GM19239 (cell line): ENCODE measurements at regions not wholly inside any gene's neighbourhood (a gene's known extent, or its start where the extent isn't known, plus 50 kb on each side); places are given as distances from the start of the nearest gene placed in this dataset.

Source experiments
- DNase-seq: peaks from one replicate; pipeline ENCODE4 v3.0.0; 2011; ENCODE audit warnings: low spot score; ENCODE audit not compliant: insufficient read length
- FAIRE-seq: peaks from 2 replicates; lab custom pipeline; 2011; peaks lifted over from hg19 to GRCh38; lab: Jason Lieb, UNC

DNA sequence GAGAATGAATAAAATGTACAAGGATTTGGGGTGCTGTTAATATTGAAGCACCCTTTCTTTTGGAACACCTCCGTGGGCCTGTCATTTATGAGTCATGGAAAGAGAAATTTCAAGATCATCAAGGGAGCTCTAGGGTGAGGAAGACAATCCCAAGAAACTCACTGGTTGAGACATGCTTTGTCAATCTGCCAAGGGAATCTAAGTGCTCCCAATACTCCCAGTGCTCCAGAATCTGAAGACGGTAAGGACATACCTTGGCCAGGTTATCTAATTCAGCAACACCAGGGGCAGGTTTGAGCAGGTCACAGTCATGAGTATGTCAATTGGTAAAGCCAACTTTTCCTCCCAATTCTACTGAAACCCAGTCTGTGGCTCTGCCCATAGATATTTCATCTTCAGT, 556.4 kb upstream of the CPEB2 start:
- no peak for FAIRE-seq
- DNase-seq, result no peak

GRCh38 chr4:14446311-14446710, 556.0 kb upstream of the CPEB2 start:
- FAIRE-seq, result no peak

DNA sequence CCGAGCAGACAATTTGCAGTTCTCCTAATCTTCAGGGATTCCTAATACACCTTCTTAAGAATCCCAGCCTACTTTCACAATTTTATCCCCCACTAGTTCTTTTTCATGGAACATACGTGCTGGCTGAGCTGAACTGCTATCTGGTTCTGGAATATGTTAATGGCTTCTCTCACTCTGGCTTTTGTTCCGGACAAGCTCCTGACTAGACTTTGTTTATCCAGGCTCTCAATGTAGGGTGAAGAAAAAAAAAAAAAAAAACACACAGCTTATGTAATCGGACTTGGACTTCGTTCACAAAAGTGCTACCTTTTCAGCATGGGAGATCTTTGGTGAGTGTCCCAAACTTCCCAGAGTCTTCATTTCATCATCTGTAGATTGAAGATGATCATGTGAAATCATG, 555.4 kb upstream of the CPEB2 start:
- FAIRE-seq (no peak), DNase-seq (no peak)

More at GRCh38 chr4:14446311-14446710, 556.0 kb upstream of the CPEB2 start:
- no peak for DNase-seq

- no peak for DNase-seq
These were observed 553.0 kb upstream of the CPEB2 start for GRCh38 chr4:14449308-14449707.

DNA sequence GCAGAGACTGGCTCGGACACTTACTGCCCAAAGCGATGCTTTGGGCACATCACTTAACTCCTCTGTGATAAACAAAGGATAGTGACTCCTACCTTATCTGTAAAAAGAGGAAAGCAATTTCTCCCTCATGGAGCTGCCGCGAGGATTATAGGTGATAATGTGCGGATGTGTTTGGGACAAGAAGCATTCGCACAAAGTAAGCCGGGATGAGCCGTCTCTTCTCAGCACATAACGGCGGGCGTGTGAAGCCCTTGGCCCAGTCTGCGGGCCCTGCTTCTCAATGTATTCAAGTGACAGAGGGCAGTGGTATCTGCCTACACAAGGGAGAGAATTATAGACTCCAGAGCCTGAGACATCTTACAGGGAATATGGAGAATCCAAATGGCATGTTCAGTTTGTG, 550.3 kb upstream of the CPEB2 start:
- no peak for DNase-seq
- FAIRE-seq, result no peak

More at GRCh38 chr4:14449308-14449707, 553.0 kb upstream of the CPEB2 start:
- no peak for FAIRE-seq

GRCh38 chr4:14452764-14453163, 549.5 kb upstream of the CPEB2 start:
- FAIRE-seq, result no peak
- no peak for DNase-seq

DNA sequence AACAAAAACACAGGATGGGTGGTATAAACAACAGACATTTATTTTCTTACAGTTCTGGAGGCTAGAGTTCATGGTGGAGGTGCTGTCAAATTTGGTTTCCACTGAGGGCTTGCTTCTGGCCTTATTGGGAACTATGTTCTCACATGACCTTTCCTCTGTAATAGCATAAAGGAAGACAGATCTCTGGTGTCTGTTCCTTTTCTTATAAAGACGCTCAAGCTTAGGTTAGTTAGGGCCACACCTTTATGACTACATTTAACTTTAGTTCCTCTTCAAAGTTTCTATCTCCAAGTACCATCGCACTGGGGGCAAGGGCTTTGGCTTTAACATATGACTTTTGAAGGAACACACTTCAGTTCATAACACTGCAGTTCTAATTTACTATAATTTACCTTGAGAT, 543.8 kb upstream of the CPEB2 start:
- DNase-seq, result no peak
- no peak for FAIRE-seq

DNA sequence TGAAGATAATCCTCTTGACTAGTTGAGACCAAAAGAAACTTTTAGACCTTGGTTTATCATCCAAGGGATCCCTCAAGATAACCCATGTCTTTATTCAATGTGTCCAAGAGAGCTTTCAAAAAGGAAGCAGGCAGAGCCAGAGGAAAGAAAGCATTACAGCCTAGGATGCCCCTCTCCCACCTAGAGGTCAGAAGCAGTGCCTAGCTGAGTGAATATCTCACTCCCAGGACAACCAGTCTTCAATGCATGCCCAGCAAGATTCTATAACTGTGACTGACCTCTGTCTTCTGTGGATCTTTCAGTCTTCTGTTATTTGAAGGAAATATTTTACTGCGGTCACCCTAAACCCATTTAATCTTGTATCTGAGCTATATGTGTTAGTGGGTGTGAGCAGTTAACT, 537.2 kb upstream of the CPEB2 start:
- FAIRE-seq (no peak), DNase-seq (no peak)

DNA sequence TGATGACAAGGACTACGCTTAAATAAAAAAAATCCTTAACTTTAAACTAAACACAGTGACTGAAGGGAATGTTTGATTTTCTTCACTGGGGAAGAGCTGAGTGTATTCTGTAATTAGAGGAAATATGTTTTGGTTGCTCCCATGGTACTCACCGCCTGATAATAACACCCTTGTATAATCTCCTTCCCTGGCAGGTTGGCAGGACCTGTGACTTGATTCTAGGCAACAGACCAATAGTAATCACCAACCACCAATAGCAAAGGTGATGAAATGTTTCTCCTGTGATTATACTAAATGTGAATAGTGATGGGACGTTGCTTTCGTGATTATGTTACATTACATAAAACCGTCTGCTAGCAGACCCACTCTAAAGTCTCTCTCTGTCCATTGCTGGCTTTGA, 536.8 kb upstream of the CPEB2 start:
- FAIRE-seq, result no peak
- no peak for DNase-seq

GRCh38 chr4:14478504-14478903, 523.8 kb upstream of the CPEB2 start:
- FAIRE-seq (no peak), DNase-seq (no peak)

DNA sequence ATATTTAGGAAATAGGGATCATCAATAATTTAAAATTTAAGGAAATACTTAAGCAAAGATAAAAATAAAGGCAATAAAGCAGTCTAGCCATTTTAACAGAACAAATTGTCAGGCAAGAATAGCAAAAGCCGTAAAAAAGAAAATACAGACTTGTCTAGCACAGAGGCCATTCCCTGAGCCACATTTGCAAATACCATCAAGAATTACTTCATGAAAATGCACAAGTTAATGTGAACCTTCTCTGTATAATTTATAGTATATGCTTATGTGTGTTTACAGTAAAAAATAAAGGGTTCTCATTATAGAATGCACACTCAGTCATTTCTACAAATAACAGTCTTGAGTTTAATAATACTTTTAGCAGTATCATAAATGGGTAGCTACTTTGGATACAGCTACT, 505.9 kb upstream of the CPEB2 start:
- DNase-seq (no peak), FAIRE-seq (no peak)

GRCh38 chr4:14496969-14497368, 505.3 kb upstream of the CPEB2 start:
- FAIRE-seq, result no peak

GRCh38 chr4:14504162-14504561, 498.1 kb upstream of the CPEB2 start:
- no peak for FAIRE-seq
- DNase-seq, result no peak

More at GRCh38 chr4:14496969-14497368, 505.3 kb upstream of the CPEB2 start:
- no peak for DNase-seq

DNA sequence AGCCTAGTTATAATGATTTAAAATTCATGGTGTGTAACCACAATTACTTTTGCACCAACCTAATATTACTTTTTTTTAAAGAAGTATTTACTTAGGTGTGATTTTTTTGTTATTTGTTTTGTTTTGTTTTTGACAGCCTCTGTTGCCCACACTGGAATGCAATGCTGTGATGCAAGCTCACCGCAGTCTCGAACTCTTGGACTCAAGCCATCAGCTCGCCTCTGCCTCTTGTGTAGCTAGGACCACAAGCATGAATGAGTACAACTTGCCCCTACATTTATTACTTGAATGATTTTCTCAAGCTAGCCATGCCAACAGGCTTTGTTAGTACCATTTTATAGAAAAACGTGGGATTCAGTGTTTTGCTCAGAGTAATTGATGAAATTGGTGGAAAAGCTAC, 488.8 kb upstream of the CPEB2 start:
- FAIRE-seq (no peak), DNase-seq (no peak)

DNA sequence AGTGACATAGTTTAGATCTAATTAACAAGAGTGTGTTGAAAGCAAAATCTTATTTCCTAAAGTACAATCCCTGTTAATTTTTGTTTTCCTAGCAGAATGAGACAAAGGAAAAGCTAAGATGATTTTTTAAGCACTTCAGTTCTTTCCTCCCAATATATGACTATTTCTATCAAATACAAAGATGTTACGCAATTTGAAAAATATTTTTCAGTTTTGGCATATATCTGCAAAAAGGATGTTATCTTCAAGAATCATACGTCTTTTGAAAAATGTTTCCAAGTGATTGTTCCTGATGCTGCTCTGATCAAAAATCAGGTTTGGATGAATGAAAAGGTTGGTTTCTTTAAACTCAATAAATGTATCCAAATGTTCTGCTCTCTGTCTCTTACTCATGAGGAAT, 486.7 kb upstream of the CPEB2 start:
- DNase-seq, result no peak

GRCh38 chr4:14518136-14518535, 484.1 kb upstream of the CPEB2 start:
- DNase-seq, result no peak
- no peak for FAIRE-seq

More for the DNA sequence above, 486.7 kb upstream of the CPEB2 start:
- FAIRE-seq, result no peak

- DNase-seq (no peak), FAIRE-seq (no peak)
These were observed 482.1 kb upstream of the CPEB2 start for GRCh38 chr4:14520171-14520570.

DNA sequence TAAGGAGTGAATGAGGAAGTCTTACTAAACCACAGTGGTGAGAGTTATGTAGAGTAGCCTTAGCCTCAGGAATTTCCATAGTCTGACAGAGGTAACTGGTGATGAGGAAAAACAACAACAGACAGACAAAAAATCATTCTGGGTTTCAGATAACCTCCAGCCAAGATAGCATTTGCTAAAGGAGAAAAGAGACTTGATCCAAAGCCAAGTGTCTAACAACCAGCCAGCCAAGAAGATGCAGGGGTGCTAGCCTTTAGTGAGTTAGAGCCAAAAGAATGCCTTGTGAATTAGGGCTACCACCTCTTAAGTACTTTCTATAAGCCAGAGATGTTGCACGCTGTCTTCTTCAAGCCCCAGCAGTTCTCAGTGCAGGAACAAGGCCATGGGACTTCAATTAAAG, 478.0 kb upstream of the CPEB2 start:
- FAIRE-seq, result no peak
- DNase-seq, result no peak

GRCh38 chr4:14528918-14529317, 473.4 kb upstream of the CPEB2 start:
- FAIRE-seq, result no peak
- DNase-seq, result no peak

GRCh38 chr4:14529653-14530052, 472.6 kb upstream of the CPEB2 start:
- FAIRE-seq (no peak), DNase-seq (no peak)

DNA sequence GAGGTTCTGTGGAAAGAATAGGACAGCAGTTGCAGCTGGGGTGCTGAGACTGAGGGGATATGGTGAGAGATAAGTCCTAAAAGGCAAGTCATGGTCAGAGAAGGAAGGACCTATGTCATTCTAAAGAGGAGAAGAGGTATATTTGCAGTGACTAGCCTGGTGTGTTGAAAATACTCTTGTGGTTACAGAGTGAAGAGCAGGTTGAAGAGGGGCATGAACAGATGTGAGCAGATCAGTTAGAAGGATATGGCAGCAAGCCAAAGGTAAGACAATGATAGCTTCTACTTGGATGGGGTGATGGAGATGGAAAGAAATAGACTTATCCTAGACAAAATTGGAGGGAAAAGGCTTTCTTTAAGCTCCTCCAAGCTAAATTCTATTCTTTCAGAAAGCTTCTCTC, 469.8 kb upstream of the CPEB2 start:
- DNase-seq, result no peak

GRCh38 chr4:14539246-14539645, 463.0 kb upstream of the CPEB2 start:
- no peak for FAIRE-seq
- DNase-seq, result no peak

More for the DNA sequence above, 469.8 kb upstream of the CPEB2 start:
- FAIRE-seq, result no peak

DNA sequence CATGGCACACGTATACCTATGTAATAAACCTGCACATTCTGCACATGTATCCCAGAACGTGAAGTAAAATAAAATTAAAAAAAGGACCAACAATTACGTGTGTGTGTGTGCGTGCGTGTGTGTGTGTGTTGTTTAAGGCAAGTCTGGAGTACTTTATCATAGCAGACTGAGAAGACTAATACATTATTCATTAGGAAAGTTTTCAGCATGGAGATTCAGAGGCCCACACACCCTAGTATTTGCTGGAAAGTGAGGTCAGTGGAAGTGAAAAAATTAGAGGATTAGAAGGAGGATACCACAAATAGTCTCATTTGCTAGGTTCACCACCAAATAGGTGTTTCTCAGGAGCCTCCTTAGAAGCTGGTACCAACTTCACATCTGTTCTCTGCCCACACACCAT, 457.1 kb upstream of the CPEB2 start:
- DNase-seq, result no peak
- no peak for FAIRE-seq
